HT-29 (cell line): ENCODE measurements at regions not wholly inside any gene's neighbourhood (a gene's known extent, or its start where the extent isn't known, plus 50 kb on each side); places are given as distances from the start of the nearest gene placed in this dataset.

ENCODE experiments used
- DNase-seq: peaks from one replicate; pipeline ENCODE4 v3.0.0-alpha.2; 2015; ENCODE audit warnings: low spot score

GRCh38 chr5:74237571-74238145 is 402.9 kb downstream of the ENC1 start:
- peak; percentile 74 for DNase-seq

- no peak for DNase-seq
Measured at GRCh38 chr5:74235552-74235951, 405.0 kb downstream of the ENC1 start.

GRCh38 chr5:74233571-74233970 is 407.0 kb downstream of the ENC1 start:
- peak; percentile 45 for DNase-seq

GRCh38 chr5:74233091-74233490 is 407.4 kb downstream of the ENC1 start:
- no peak for DNase-seq

DNA sequence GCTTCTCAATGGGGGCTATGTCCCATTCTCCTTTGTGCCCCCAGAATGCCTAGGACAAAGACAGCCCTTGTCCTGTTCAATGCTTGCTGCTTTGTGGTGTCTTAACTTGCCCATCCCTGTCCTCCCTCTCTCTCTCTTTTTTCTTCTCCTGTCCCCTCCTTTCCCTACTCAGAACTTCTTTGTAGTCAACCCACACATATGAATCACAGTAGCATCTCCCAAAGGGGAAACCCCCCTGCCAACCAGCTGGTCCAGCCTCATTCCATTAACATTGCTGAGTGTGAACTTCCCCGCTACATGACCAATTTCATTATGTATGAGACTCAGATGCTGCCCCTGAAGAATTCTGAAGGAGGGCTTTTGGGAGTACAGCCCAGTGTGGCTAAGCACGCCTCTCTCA is 408.3 kb downstream of the ENC1 start:
- DNase-seq = no peak

DNA sequence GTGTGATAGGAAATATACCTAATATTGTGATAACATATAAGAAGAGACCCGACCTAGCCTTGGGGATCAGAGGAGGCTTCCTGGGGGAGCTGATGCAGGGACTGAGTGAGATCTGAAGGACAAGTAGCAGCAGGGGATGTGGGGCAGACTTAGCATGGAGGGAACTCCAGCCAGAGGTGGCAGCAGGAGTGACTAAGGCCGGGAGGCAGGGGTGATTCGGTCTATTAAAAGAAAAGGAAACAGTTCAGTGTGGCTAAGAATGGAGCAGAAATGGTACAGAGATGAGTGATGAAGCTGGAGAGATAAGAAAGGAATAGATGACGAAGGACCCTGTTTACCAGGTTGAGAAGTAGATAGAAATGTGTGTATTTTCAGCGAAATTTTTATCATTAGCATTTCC is 408.8 kb downstream of the ENC1 start:
- DNase-seq = no peak

GRCh38 chr5:74226716-74227485 is 413.6 kb downstream of the ENC1 start:
- no peak for DNase-seq

- DNase-seq = no peak
Measured at GRCh38 chr5:74225587-74225986, 414.9 kb downstream of the ENC1 start.

DNA sequence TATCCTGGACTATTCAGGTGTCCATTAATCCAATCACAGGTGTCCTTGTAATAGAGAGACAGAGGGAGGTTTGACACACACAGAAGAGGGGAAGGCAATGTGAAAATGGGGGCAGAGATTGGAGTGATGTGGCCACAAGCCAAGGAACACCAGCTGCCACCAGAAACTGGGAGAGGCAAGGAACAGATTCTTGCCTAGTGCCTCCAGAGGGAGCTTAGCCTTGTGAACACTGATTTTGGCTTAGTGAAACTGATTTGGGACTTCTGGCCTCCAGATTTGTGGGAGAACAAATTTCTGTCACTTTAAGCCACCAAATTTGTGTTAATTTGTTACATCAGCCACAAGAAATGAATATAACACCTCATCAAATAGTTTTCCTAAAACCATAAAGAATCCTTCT is 416.2 kb downstream of the ENC1 start:
- no peak for DNase-seq

GRCh38 chr5:74222806-74223205 is 417.7 kb downstream of the ENC1 start:
- no peak for DNase-seq

- no peak for DNase-seq
Measured at GRCh38 chr5:74221413-74221812, 419.1 kb downstream of the ENC1 start.

GRCh38 chr5:74216012-74216411 is 424.5 kb downstream of the ENC1 start:
- DNase-seq = no peak

DNA sequence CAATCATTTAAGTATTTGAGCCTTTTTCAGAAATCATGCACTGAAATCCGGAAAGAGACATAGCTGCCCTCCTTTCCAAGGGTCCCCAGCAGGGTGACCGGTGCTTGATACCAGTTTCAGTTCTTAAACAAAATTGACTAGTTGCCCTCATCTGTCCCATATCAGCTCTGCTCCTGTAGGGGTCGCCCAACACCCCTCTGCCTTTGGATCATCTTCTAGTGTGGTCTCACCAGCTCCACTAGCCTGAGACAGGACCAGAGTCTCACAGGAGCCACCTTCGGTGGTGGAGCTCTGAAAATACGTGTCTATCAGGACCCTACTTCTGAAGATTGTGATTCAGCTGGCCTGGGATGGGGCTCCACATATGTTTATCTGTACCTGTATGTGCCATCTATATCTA is 428.2 kb downstream of the ENC1 start:
- DNase-seq = peak; percentile 52

GRCh38 chr5:74209571-74209970 is 431.0 kb downstream of the ENC1 start:
- DNase-seq = no peak

DNA sequence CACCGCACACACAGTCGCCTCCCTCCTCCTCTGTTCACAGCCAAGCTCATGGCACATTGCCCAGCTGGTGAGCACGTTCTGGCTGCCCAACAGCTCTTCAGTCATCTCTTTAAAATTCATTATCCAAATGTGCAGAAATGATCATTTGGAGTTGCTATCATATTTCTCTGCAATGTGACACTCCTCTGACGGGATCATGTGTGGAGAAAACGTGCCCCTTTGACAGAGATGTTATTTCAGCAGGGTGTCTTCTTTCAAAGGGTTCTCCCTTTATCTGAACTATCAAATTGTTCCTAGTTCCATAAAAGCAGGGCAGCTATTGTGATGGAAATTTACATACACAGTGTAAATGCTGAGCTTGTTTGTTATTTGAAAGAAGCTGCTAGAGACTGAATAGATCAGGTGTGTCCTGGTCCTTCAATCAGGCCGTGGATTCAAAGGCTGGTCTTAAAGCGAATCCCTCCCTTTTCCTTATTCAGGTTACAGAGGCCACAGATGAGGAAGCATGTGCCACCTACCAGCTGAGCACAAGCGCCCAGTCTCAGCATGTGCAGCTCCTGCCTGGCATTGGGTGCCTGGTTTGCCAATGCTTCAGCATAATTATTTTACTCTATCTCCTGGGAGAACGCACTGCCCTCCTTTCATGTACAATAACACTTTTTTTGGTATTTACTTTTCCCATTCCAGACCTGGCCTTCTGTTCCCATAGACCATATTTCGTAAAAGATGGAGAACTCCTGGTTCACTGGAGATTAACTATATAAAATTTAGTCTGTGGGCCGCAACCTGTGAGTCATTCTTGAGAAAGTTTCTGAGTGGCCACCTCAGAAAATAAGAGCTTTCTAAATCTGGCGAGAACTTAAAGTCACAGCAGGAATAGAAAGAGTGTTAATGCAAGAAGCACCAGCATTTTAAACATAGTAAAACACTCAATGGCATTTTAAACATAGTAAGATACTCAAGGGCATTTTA is 433.7 kb downstream of the ENC1 start:
- peak; percentile 80 for DNase-seq

- peak; percentile 56 for DNase-seq
Measured at GRCh38 chr5:74205767-74206578, 434.6 kb downstream of the ENC1 start.

GRCh38 chr5:74201334-74202081 is 439.0 kb downstream of the ENC1 start:
- DNase-seq = peak; percentile 94

DNA sequence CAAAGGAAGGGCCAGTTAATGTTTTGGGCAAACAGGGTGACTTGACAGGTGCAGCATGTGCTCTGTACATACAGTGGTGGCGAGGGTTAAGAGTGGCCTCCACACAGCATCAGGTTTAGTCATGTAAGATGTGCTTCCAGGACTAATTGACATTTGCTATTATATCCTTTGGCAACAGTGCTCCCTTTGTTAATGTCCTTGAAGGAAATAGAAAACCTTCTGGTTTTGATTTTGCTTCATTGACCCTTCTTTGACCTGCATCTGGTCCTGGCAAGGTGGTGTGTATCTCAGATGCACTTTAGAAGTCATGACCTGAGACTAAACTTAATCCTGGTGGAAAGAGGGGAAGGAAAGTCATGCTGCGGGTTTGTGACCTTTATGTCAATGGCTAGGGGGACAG is 440.0 kb downstream of the ENC1 start:
- peak; percentile 65 for DNase-seq

DNA sequence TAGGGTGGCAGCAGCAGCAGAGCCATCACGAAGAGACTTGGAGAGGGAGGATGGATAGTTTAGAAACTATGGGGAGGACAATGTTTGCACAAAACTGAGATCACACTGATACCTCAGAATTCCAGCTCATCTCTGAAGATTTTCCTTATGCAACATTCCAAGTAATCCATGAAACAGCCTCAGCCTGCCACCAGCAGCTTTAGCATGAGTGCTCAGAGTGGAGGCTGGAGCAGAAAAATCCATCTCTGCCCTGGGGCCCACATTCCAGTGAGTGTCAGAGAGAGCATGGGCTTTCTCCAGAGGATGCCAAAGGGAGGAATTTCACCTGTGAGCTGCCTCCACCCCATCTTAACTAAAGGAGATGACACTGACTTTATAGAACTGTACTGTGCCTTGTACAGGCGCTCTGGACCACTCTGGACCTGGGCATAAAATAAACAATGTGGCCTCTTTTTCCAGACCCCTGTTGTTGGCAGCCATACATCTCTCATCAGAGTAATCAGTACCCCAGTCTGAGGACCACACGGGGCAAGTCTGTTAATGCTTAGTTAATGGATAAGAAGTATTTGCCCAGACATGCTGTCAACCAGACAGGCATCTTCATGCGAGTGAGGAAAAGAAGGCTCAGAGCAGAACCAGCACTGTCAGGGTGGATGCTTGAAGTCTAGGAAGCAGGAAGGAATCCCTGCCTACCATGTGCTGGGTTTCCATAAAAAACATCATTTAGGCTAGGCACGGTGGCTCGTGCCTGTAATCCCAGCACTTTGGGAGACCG is 440.9 kb downstream of the ENC1 start:
- no peak for DNase-seq

DNA sequence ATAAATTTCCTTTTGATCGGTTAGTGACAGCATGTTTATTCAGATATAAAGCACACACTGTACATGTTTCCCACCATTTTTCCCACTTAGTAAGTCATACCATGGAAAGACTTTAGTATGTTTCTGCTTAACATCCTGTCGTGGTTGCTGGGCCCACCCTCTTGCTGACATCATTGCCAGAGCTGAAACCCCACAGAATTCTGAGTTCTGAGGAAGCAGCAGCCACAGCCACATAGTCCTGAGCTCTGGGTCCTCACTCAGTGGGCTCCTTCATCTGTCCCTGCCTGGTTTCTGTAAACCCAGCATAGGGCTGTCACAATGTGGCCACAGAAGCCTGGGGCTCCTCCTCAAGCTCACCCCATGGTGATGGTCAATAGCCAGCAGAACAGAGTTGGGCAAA is 441.5 kb downstream of the ENC1 start:
- DNase-seq = no peak
